ENCODE measurements at regions not wholly inside any gene's neighbourhood (a gene's known extent, or its start where the extent isn't known, plus 50 kb on each side); places are given as distances from the start of the nearest gene placed in this dataset.

DNA sequence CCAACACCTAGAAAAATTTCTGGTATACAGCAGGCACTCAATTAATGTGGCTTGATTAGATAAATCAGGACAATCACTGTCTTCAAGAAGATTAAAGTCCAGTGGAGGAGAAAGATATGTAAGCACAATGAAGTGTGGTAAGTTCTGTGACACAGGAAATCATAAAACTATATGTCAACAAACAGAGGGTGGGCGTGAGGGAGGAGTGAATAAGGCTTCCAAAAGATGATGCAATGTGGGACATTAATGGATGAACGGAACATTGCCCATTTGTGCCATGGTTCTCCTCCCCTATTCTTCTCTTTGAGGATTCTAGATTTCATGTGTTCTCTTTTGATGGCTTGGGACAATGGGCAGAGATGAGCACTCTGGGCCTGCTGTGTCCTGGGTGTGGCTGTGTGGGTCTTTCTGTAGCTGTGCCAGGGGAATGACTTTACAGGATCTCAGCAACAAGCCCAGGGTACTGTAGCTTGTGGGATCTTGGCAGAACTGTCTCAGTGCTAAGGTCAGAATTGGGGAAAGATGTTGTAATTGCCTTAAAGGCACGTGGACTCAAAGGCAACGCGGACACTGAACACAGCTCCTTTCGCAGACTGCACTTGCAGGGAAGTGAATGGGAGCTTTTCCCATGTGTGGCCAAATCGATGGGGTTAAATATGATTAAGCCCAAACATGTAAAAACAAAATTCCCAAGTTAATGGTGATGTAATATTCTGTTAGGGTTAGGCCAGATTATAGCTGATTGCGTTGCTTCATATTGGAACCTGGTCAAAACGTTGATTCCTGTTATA lies 366.9 kb downstream of the TGFB2 start:
- Mint-ChIP-seq H3K4me3 (no peak overlapping the region), H3K36me3 (ENCODE audit: low read depth) (no peaks in the 10 kb centered on the region), H3K27ac (no peak overlapping the region), H3K27me3 (no peaks in the 10 kb centered on the region), H3K4me1 (no peaks in the 10 kb centered on the region), H3K9me3 (peaks cover 2% of the 10 kb centered on the region)
- ChIA-PET CTCF (no interaction called here), POLR2A (no interaction called here)
- DNase-seq, result no peak

DNA sequence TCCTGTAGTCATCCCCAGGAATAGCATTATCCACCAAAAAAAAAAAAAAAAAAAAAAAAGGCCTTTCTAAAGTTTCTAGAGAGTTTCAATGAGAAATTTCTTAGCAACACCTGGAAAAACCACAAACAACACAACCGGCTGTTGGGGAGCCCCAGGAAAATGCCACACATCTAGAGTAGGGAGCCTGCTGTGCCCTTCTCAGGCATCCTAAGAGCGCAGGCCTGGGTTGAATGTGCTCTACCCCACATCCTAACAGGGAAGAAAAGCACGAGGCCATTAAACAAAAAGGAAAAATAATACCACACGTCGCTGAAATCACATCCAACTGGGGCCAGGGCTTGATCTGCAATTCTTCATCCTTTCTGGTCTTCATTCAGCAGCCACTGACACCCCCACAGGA lies 367.5 kb downstream of the TGFB2 start:
- POLR2A ChIA-PET, result no interaction called here
- CTCF ChIA-PET, result no interaction called here
- no peak for DNase-seq
- H3K4me1 Mint-ChIP-seq, result no peaks in the 10 kb centered on the region
- no peaks in the 10 kb centered on the region for H3K36me3 Mint-ChIP-seq (ENCODE audit: low read depth)
- no peak overlapping the region for H3K4me3 Mint-ChIP-seq
- H3K27ac Mint-ChIP-seq, result no peak overlapping the region
- H3K27me3 Mint-ChIP-seq, result no peaks in the 10 kb centered on the region
- peaks cover 2% of the 10 kb centered on the region for H3K9me3 Mint-ChIP-seq

DNA sequence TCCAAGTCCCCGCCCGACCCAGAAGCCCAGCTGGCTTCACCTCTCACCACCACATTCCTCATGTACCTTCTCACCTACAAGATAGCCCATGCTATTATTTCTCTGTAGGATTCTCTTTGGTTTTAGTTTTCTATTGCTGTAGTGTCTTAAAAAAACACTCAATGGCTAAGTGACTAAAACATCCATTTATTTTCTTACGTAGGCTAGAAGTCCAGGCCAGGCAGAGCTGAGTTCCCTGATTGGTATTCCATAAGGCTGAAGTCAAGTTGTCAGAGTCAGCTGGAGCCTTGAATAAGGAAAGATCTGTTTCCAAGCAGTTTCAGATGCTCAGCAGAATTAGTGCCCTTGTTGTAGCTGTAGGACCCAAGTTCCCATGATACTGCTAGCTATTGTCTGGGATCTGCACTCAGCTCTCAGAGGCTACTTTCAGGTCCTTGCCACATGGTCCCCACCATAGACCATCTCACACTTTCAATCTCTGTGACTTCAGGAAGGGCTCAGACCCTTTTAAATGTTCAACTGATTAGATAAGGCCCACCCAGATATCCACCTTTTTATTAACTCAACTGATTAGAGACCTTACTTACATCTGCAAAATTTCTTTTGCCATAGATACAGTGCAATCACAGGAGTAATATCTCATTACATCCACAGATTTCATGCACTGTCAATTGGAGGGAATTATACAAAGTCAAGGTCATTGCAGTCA lies 371.0 kb downstream of the TGFB2 start:
- Mint-ChIP-seq H3K36me3 (ENCODE audit: low read depth) (no peaks in the 10 kb centered on the region), H3K9me3 (no peaks in the 10 kb centered on the region)
- CTCF ChIA-PET, result no interaction called here

DNA sequence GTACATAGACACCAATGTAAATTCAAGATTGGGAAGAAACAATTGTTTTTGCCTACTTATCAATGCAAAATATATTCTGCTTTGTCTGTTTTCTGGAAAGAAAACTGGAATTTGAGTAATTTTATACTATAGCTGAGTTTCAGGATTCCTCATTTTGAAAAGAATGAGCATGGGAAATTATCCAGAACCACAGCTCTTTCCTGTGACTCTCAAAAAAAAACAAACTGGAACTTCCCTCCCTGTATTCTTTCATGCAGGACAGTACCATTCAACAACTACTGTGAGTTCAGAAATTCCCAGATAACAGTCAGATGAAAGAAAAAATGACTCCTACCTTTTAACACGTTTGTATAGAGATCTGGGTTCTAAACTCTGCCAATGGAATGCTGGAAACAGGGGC lies 372.4 kb downstream of the TGFB2 start:
- no peaks in the 10 kb centered on the region for H3K36me3 Mint-ChIP-seq (ENCODE audit: low read depth)
- CTCF ChIA-PET, result no interaction called here
- DNase-seq, result no peak
- POLR2A ChIA-PET, result no interaction called here
- H3K27ac Mint-ChIP-seq, result no peak overlapping the region
- no peaks in the 10 kb centered on the region for H3K27me3 Mint-ChIP-seq
- no peaks in the 10 kb centered on the region for H3K9me3 Mint-ChIP-seq
- H3K4me1 Mint-ChIP-seq, result no peaks in the 10 kb centered on the region
- no peak overlapping the region for H3K4me3 Mint-ChIP-seq

More for the DNA sequence above, 371.0 kb downstream of the TGFB2 start:
- Mint-ChIP-seq H3K4me3 (no peak overlapping the region), H3K4me1 (no peaks in the 10 kb centered on the region), H3K27ac (no peak overlapping the region), H3K27me3 (no peaks in the 10 kb centered on the region)
- no peak for DNase-seq
- POLR2A ChIA-PET, result no interaction called here

DNA sequence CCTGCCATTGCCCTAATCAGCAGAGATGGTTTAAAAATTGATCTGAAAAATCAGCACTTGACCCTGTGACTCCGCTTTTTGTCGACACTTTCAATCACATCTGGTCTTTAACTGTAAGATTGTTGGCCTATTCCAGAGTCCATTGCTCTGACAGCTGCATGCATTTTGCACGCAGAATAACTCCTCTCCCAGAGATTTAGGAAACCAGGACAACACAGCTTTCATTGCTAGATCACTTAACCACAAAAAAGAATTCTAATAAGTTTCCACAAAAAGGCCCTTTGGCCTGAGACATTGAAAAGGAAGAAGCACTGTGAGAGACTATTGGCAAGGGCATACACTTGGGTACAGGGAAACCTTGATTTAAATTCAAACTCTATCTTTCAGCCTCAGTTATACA lies 373.1 kb downstream of the TGFB2 start:
- H3K27ac Mint-ChIP-seq, result no peak overlapping the region
- no peaks in the 10 kb centered on the region for H3K27me3 Mint-ChIP-seq
- no peaks in the 10 kb centered on the region for H3K36me3 Mint-ChIP-seq (ENCODE audit: low read depth)
- ChIA-PET CTCF (no interaction called here), POLR2A (no interaction called here)
- no peak for DNase-seq
- H3K4me3 Mint-ChIP-seq, result no peak overlapping the region
- H3K9me3 Mint-ChIP-seq, result no peaks in the 10 kb centered on the region
- no peaks in the 10 kb centered on the region for H3K4me1 Mint-ChIP-seq

DNA sequence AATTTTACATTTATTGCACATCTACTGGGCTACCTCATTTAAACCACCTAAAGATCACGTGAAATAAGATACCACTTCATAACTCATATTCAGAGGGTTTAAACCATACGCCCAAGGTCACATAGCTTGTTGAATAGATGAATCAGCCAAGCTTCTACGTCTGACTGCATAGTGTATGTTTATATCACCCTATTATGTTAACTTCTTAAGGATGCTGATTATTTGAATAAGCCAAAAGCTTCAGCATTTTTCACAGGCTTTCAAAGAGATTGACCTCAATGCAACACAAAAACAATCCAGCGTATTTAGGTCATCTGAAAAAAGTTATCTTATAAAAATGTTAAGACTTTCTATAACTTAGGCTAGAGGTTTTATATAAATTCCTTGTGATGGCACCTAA lies 373.8 kb downstream of the TGFB2 start:
- ChIA-PET POLR2A (no interaction called here), CTCF (no interaction called here)
- no peaks in the 10 kb centered on the region for H3K4me1 Mint-ChIP-seq
- H3K4me3 Mint-ChIP-seq, result no peak overlapping the region
- no peak for DNase-seq
- no peaks in the 10 kb centered on the region for H3K9me3 Mint-ChIP-seq
- H3K27ac Mint-ChIP-seq, result no peak overlapping the region
- H3K36me3 Mint-ChIP-seq (ENCODE audit: low read depth), result no peaks in the 10 kb centered on the region
- no peaks in the 10 kb centered on the region for H3K27me3 Mint-ChIP-seq

DNA sequence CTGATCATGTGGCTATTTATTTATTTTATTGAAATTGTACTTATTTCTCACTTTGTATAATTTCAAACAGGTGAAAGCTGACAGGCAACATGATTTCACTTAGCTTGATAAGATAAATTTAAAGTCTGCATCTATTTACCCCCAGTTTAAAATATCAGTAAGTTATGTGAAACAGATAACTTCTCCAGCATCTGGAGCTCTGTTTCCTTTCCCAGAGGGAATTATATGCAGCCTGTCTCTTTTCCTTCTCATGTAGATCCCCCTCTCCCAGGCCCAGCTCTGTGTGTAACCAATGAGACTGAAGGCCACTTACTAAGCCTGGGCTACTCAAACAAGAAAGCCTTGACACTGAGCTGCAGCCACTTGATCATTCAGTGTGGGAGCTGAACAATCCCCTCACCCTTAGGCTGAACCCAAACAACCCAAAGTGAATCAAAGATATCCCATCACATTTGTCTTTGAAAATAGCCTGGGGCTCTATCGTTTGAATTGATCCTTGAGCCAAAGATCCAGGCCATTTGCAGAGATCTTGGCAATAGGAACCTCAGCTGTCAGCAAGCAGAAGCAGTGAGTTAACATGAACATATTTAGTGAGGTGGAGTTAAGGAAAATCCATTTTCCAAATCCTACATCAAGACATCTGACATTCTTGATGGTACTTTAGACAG lies 383.9 kb downstream of the TGFB2 start:
- CTCF ChIA-PET, result no interaction called here
- POLR2A ChIA-PET, result no interaction called here
- no peak overlapping the region for H3K27ac Mint-ChIP-seq
- no peak for DNase-seq
- no peaks in the 10 kb centered on the region for H3K36me3 Mint-ChIP-seq (ENCODE audit: low read depth)
- no peaks in the 10 kb centered on the region for H3K27me3 Mint-ChIP-seq
- H3K9me3 Mint-ChIP-seq, result peaks cover 2% of the 10 kb centered on the region
- H3K4me3 Mint-ChIP-seq, result no peak overlapping the region
- no peaks in the 10 kb centered on the region for H3K4me1 Mint-ChIP-seq

DNA sequence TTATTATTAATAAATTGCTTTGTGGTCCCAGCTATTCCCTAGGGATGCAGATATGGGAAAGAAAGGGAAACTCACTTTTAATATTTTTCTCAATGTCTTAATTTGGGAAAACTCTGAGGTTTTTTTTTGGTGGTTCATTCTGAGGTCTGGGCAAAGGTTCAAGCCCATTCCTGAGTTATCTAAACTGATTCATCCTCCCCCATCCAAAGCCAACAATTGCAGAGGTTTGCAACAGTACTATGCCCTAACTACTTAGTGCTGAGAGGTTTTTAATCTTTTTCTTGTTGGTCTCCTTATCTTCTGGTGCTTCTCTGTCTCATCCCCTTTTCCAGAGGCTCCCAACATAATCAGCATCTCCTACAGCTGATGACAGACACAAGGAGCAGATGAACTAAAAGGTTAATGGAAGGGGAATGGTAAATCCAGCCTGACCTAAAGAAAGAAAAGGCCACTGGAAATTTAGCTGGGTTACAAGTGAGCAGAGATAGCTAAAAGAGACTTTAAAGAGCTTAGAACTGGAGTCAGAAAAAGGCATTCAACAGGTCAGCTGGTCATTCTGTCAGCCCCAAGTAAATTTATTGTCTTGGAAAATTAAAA lies 390.4 kb downstream of the TGFB2 start:
- Mint-ChIP-seq H3K4me3 (no peak overlapping the region), H3K27ac (no peak overlapping the region), H3K36me3 (ENCODE audit: low read depth) (no peaks in the 10 kb centered on the region), H3K4me1 (no peaks in the 10 kb centered on the region), H3K27me3 (no peaks in the 10 kb centered on the region), H3K9me3 (peaks cover 2% of the 10 kb centered on the region)
- CTCF ChIA-PET, result no interaction called here
- DNase-seq, result no peak
- POLR2A ChIA-PET, result no interaction called here

DNA sequence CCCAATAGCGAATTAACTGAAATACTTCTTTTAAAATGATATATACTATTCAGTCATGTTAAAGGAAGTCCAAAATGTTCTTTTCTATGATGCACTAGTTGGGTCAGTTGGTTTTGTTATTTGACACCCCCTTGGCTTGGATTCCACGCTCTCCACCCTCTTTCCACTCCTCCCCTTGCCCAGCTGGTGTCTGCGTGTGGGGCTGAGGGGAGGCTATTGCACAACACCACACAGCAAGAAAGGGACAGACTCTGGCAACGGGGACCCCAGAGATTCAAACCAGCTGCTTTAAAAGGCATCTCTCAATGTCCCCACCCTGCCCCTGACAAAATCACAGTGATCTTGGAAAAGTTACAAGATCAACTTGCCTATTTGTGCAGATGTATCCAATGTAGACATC lies 394.3 kb downstream of the TGFB2 start:
- H3K9me3 Mint-ChIP-seq, result no peaks in the 10 kb centered on the region
- H3K27me3 Mint-ChIP-seq, result no peaks in the 10 kb centered on the region
- CTCF ChIA-PET, result no interaction called here
- no peaks in the 10 kb centered on the region for H3K4me1 Mint-ChIP-seq
- DNase-seq, result no peak
- POLR2A ChIA-PET, result no interaction called here
- H3K36me3 Mint-ChIP-seq (ENCODE audit: low read depth), result no peaks in the 10 kb centered on the region
- no peak overlapping the region for H3K4me3 Mint-ChIP-seq
- H3K27ac Mint-ChIP-seq, result no peak overlapping the region

DNA sequence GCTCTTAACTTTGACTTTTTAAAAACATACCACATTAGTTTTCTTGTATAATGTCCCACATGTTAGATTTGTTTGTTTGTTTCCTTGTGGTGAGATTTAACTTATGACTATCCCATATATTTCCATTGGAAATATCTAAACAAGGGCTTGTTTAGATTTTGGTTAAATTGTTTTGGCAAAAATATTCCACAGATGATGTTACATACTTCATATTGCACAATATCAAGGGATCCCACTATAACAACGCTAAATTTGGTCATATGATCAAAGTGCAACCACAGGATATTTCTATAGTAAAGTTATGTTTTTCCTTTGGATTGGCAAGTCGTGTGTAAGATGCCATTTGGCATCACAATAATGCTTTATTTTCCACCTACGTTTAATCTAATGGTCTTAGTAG lies 396.7 kb downstream of the TGFB2 start:
- DNase-seq, result no peak
- Mint-ChIP-seq H3K4me1 (no peaks in the 10 kb centered on the region), H3K9me3 (no peaks in the 10 kb centered on the region), H3K4me3 (no peak overlapping the region), H3K27me3 (no peaks in the 10 kb centered on the region), H3K27ac (no peak overlapping the region), H3K36me3 (ENCODE audit: low read depth) (no peaks in the 10 kb centered on the region)
- CTCF ChIA-PET, result no interaction called here
- POLR2A ChIA-PET, result no interaction called here

DNA sequence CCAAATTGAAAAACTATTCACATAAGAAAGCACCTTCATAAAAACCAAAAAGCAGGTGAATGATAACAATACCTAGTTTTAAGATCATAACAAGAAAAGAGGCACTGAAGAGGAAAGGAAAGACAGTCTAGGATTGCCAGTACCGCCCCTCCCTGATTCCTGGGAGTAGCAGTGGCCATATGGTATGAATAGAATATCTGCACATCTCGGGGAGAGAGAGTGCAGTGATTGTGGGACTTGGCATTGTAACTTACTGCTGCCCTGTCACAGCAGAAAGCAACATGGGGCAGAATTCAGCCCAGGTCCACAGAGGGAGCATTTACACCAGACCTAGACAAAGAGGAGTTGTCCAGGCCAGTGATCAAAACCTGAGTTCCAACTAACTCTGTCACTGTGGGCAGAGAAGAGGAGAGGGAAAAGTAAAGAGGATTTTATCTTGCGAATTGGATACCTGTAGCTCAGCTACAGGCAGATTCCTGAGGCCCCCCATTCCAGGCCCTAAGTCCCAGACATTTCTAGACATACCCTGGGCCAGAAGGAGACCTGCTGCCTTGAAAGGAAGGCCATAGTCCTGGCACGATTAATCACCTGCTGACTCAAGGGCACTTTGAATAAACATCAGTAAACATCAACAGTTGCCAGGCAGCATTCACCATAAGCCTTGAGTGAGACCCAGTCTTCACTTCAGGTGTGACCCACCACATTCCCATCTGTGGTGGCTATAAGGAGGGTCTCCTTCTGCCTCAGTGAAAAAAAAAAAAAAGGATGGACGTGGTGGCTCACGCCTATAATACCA lies 397.5 kb downstream of the TGFB2 start:
- ChIA-PET CTCF (no interaction called here), POLR2A (no interaction called here)
- no peak overlapping the region for H3K4me3 Mint-ChIP-seq
- H3K27ac Mint-ChIP-seq, result no peak overlapping the region
- no peaks in the 10 kb centered on the region for H3K9me3 Mint-ChIP-seq
- H3K36me3 Mint-ChIP-seq (ENCODE audit: low read depth), result no peaks in the 10 kb centered on the region
- H3K27me3 Mint-ChIP-seq, result no peaks in the 10 kb centered on the region
- no peak for DNase-seq
- H3K4me1 Mint-ChIP-seq, result no peaks in the 10 kb centered on the region

DNA sequence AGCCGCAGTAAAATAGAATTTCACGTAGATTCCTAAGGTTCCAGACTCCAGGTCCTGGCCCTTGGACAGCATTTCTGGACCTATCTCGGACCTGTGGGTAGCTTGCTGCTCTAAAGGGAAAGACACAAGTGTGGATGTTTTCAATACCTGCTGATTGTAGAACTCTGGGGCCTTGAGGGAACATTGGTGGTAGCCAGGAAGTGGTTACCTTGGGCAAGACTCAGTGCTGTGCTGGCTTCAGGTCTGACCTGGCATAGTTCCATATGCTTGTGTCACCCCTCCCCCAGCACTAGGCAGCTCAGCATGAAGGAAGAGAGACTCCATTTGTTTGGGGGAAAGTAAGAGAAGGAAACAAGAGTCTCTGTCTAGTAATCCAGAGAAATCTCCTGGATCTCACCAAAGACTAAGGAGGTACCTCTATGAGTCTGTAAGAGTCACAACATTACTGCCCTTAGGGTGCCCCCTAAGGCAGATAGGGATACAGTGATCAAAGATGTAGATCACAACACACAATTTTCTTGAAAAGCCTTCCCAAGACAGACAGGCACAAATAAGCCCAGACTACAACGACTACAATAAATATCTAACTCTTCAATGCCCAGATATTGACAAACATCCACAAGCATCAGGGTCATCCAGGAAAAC lies 398.8 kb downstream of the TGFB2 start:
- H3K27me3 Mint-ChIP-seq, result no peaks in the 10 kb centered on the region
- H3K9me3 Mint-ChIP-seq, result no peaks in the 10 kb centered on the region
- no peak overlapping the region for H3K4me3 Mint-ChIP-seq
- no peak overlapping the region for H3K27ac Mint-ChIP-seq
- ChIA-PET POLR2A (no interaction called here), CTCF (no interaction called here)
- H3K36me3 Mint-ChIP-seq (ENCODE audit: low read depth), result no peaks in the 10 kb centered on the region
- no peak for DNase-seq
- H3K4me1 Mint-ChIP-seq, result no peaks in the 10 kb centered on the region

DNA sequence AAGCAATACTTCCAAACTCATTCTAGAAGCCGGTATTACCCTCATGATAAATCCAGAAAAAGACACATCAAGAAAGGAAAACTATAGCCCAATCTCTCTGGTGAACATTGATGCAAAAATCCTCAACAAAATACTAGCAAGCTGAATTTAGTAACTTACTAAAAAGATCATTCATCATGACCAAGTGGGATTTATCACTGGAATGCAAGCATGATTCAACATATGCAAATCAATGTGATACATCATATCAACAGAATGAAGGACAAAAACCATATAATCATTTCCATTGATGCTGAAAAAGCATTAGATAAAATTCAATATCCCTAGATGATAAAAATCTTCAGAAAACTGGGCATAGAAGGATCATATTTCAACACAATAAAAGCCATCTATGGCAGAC lies 402.9 kb downstream of the TGFB2 start:
- Mint-ChIP-seq H3K9me3 (peaks cover 7% of the 10 kb centered on the region), H3K36me3 (ENCODE audit: low read depth) (no peaks in the 10 kb centered on the region)
- CTCF ChIA-PET, result no interaction called here

More for the DNA sequence above, 402.9 kb downstream of the TGFB2 start:
- Mint-ChIP-seq H3K4me3 (no peak overlapping the region), H3K27me3 (no peaks in the 10 kb centered on the region), H3K27ac (no peak overlapping the region), H3K4me1 (no peaks in the 10 kb centered on the region)
- no peak for DNase-seq
- POLR2A ChIA-PET, result no interaction called here

All from activated CD4-positive, alpha-beta memory T cell treated with anti-CD3 and anti-CD28 coated beads, Interleukin-2, amount 10 ng/mL, durations not matched to agents 7 days and 5 days (primary cell).